Mononuclear cell (primary cell): ENCODE measurements at regions not wholly inside any gene's neighbourhood (a gene's known extent, or its start where the extent isn't known, plus 50 kb on each side); places are given as distances from the start of the nearest gene placed in this dataset.

Source experiments
- H3K27me3 ChIP-seq: 2 replicates; pipeline ENCODE4 v1.6.0; 2011; ENCODE audit warnings: low read length, control low read depth; ENCODE audit not compliant: insufficient read depth
- H3K4me1 ChIP-seq: 2 replicates; pipeline ENCODE4 v1.5.1; 2011; ENCODE audit warnings: mild to moderate bottlenecking, low read length, control low read depth; ENCODE audit not compliant: insufficient read depth
- H3K4me3 ChIP-seq: 2 replicates; pipeline ENCODE4 v1.5.1; 2011; ENCODE audit warnings: mild to moderate bottlenecking, low read length, moderate library complexity
- H3K9me3 ChIP-seq: 2 replicates; pipeline ENCODE4 v1.5.1; 2011; ENCODE audit warnings: low read depth, mild to moderate bottlenecking, control low read depth, low read length

- H3K27me3 ChIP-seq = no peaks in the 10 kb centered on the region
- no peak overlapping the region for H3K4me3 ChIP-seq
- peaks cover 58% of the 10 kb centered on the region for H3K4me1 ChIP-seq
- H3K9me3 ChIP-seq = no peaks in the 10 kb centered on the region
These were observed 51.7 kb upstream of the GSE1 start for GRCh38 chr16:85561248-85562092.

GRCh38 chr16:85562093-85562786, 50.9 kb upstream of the GSE1 start:
- H3K4me3 ChIP-seq = no peak overlapping the region
- H3K4me1 ChIP-seq = peaks cover 60% of the 10 kb centered on the region
- no peaks in the 10 kb centered on the region for H3K27me3 ChIP-seq
- H3K9me3 ChIP-seq = no peaks in the 10 kb centered on the region

DNA sequence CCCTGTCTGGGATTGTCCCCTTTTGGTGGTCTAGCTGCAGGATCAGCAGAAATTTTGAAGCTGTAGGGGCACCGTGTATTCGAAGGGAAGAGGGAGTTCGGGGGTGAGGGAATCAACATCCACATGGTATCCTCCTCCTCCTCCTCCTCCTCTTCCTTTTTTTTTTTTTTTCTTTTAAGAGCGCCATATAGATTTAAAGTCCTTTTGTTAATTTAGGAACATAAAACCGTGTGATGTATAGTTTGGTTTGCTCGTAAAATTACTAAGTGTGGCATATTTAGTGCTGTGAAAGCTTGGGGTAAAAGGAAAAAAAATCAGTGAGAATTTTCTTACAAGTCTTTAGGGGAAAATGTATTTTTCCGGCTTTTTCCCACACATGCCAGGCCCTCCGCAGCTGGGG, 50.1 kb upstream of the GSE1 start:
- Histone ChIP-seq H3K27me3 (no peaks in the 10 kb centered on the region), H3K4me3 (no peak overlapping the region), H3K4me1 (peaks cover 60% of the 10 kb centered on the region), H3K9me3 (no peaks in the 10 kb centered on the region)
